HG03521 (cell line): ENCODE measurements at regions not wholly inside any gene's neighbourhood (a gene's known extent, or its start where the extent isn't known, plus 50 kb on each side); places are given as distances from the start of the nearest gene placed in this dataset.

Experiments
- ATAC-seq: cut with Tn5 transposase; IDR thresholded peaks from one replicate; pipeline ENCODE4 v1.9.1; 2021; ENCODE audit warnings: mild to moderate bottlenecking, moderate library complexity; ENCODE audit not compliant: unreplicated experiment

- no peak for ATAC-seq
Observed at GRCh38 chr1:55575571-55576279, 360.6 kb upstream of the USP24 start.

DNA sequence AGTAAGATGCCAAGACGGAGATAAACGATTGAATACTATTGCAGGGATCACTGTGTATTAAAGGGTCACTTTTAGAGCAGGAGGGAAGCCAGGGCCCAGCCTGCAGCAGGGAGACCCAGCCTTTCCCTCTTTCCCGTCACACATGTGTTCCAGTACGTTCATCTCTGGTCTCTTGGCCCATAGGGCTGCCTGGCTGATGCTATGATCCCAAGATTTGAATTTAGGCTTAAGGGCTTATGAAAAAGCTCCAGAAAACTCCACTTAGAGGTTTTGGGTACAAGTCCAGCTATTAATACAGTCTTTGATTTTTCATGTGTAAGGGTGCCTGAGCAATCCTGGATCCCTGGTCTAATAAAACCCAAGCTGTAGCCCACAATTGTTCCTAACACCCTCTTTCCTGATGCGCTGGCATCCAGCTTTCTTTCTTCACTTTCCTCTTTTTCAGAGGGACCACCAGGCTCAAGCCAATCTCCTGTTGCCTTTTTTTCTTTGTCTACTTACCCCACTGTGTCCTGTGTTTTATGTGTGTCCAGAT lies 359.6 kb upstream of the USP24 start:
- ATAC-seq: no peak

DNA sequence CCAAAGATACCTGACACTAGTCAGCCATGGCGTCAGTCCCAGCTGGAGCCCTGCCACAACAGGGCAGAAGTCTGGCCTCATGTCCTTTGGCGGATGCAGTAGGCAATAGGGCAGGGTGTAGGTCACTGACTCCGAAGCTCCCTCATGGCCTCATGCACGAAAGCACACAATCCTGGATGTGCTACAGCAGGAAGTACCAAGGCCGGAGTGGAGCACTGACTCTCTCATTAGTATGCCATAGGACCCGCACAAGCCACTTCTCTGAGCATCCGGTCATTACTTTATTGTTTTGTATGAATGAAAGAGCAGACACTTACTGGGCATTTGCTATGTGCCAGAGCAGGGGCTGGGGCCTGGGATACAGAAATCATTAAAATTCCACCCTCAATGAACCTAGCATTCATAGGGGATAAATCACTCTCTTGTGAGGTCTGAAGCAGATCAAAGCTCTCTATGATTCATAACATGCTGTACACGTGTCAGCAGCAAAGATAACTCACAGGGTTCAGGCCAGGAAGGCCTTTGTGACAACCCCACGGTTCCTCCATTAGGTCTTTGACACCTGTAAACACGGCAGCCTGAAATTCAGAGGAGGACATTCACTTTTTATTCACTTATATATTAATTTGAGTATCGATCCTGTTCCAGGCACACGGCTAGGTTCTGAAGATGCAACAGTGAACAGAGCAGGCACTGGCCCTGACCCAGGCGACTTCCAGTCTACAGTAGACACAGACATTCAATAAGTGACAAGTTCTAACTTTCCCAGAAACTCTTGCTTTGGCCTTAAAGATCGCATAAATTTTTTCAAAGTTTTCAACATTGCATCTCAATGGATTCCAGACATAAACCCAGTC lies 357.9 kb upstream of the USP24 start:
- no peak for ATAC-seq

GRCh38 chr1:55571767-55572166 lies 356.6 kb upstream of the USP24 start:
- no peak for ATAC-seq

DNA sequence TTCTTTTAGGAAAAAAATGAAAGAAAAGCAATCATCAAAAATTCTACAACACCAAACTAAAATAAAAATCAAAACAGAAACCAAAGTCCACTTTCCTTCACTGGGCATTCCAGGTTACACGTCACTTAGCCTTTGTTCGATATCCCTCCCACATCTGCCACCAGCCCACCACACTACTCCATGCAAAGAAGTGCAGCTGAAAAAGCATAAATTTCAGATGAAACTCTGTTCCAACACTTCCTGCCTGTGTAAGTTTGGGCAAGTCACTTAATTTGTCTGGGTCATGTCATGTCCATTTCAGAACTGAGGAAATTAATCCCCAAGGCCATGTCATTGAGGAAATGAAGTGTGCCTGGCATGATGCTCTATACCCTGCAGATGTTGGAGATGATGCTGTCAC lies 354.3 kb upstream of the USP24 start:
- ATAC-seq: no peak

DNA sequence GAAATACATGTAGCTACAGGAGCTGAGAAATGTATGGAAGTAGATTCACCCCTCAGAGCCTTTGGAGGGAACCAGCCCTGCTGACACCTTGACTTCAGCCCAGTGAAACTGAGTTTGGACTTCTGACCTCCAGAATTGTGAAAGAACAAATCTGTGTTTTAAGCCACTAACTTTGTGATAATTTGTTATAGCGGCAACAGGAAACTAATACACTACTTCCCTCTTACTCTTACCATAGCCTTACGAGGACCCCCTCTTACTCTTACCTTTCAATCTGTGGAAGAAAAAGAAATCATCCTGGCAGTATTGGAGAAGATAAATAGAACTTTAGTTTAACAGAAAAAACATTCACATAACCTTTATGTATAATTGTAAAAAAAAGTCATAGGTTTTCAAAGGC lies 353.6 kb upstream of the USP24 start:
- ATAC-seq: no peak

DNA sequence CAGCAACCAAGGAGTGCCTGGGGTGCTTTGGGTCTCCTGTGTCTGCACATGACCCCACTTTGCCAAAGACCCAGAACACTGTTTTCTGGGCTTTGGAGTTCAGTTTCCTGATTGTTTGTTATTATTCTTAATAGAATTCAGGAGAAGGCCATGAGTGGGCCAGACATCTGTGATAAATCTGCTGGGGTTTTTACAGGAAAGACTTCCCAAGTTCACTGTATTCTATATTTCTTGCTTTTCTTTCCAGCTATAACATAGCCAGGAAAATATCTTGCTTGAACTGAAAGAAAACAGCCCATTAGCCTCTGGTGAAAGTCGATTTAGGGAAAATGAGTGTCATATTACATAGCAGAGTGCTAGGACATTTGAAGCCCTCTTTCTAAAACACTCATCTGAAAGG lies 345.1 kb upstream of the USP24 start:
- ATAC-seq: no peak

GRCh38 chr1:55559842-55560241 lies 344.7 kb upstream of the USP24 start:
- no peak for ATAC-seq

- ATAC-seq: no peak
Observed at GRCh38 chr1:55559161-55559611, 344.0 kb upstream of the USP24 start.

- ATAC-seq: no peak
Observed at GRCh38 chr1:55558515-55558914, 343.4 kb upstream of the USP24 start.

DNA sequence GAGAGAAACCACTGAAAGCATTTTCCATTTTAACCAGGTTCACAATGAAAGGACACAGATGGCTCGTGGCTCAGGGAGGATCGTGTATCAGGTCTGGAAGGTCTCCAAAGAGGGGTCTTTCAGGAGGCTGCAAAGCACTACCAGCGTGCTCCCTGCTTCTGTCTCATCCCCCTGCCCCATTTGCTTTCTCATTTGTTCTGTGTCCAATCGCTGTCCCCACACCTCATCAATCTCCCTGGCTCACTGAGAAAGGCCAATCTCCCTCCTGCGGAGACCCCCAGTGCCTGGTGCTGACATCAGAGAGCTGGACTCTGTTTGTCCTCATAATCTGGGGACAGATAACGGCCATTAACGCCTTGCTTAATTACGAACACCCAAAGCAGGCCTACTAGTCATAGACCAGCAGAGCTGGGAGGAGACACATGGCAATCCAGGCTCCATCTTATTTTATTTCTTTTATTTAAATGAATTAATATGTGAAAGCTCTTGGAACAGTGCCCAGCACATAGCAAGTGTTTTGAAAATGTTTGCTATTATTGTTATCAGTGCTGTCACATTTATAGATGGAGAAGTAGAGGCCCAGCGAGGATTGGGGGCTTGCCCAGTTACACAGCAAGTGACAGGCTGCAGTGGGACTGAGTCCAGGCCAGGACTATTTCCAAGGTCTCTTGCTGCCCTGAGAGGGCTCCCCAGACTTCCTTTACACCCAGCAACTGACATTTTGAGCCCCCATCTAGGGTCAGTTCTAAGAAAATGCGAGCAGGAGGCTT lies 341.0 kb upstream of the USP24 start:
- no peak for ATAC-seq

GRCh38 chr1:55554611-55555010 lies 339.4 kb upstream of the USP24 start:
- ATAC-seq: no peak

DNA sequence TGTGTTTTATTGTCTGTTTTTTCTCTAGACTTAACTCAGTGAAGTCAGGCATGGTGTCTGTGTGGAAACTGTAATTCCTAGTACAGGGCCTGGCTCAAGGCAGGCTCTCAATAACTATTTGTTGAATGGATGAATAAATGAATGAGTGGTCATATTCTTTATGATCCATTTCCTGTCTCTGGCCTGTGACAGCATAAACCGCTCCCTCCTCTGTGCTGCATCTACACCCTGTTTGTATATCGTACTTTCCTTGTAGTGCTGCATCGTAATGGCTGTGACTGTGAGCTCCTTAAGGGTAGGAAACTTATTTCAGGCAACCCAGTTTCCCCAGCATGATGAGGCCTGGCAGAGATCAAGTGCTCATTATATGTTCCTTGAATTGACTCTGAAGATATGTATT lies 337.5 kb upstream of the USP24 start:
- ATAC-seq: no peak

GRCh38 chr1:55547405-55547804 lies 332.2 kb upstream of the USP24 start:
- ATAC-seq: no peak

DNA sequence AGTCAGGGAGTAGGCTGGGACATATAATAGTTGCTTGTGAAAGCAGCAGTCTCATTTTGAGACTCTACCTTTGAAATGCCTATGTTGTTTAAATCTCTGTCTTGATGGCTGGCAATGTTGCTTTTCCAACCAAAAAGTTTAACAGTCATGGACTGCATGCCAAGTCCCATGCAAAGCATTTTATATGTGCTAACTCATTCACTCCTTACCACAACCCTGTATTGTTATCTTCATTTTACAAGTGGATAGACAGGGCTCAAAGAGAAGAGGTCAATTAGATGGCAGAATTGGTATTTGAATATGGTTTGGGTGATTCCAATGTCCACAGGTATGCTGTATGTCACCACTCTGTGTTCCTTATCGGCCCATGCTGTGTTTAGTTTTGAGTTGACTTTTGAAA lies 331.4 kb upstream of the USP24 start:
- no peak for ATAC-seq

DNA sequence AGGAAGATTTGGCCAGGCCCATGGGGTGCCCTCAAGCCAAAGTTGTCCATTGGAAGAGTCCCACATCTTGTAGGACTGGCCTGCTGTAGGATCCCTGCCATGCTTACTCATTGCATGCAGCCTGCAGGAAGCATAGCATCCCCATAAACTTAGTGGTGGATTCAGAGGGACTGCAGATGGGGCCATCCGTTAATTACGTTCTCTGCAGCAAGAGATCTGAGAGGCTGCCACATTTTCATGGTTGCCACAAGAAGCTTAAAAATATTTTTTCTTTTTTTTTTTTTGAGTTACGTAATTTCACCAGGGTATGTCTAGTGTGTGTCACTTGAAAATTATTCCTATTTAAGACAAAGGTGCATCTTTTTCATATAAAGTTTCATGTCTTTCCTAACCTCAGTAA lies 329.7 kb upstream of the USP24 start:
- no peak for ATAC-seq

- no peak for ATAC-seq
Observed at GRCh38 chr1:55542901-55543504, 327.8 kb upstream of the USP24 start.

DNA sequence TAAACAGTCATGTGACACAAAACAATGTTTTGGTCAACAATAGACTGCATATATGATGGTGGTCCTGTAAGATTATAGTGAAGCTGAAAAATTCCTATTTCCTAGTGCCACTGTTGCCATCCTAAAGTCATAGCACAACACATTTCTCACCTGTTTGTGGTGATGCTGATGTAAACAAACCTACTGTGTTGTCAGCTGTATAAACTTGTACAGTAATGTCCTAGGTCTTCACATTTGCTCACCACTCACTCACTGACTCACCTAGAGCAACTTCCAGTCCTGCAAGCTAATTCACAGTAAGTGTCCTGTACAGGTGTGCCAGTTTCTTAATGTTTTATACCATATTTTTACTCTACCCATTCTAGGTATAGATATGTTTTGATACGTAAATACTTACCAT lies 326.1 kb upstream of the USP24 start:
- no peak for ATAC-seq

- no peak for ATAC-seq
Observed at GRCh38 chr1:55539652-55540512, 324.7 kb upstream of the USP24 start.

DNA sequence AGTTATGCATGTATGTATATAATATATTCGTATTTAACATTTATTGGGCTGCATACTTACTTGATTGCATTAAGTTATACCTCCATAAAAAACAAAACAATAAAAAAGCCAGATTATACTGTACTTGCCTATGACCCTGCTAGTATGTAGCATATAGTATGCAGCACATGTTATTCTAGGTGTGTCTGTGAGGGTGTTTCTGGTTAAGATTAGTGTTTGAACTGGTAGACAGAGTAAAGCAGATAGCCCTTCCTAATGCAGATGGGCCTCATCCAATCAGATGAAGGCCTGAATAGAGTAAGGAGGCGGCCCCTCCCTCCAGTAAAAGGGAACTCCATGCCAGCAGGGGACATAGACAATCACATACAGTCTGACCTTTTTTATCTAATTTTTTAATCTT lies 323.3 kb upstream of the USP24 start:
- no peak for ATAC-seq
